Vagina (tissue), 2 donors: ENCODE measurements at regions not wholly inside any gene's neighbourhood (a gene's known extent, or its start where the extent isn't known, plus 50 kb on each side); places are given as distances from the start of the nearest gene placed in this dataset.

Experiments
- DNase-seq, 2 donors: peaks; one replicate each; pipeline ENCODE4 v3.0.0-alpha.2; 2017; ENCODE audit errors: extremely low spot score in 2 of 2
- H3K27ac ChIP-seq: fragments of 200-600 bp; sonication (generic); one replicate; pipeline ENCODE4 v1.5.1; 2019
- H3K27me3 ChIP-seq: fragments of 200-600 bp; sonication (generic); one replicate; pipeline ENCODE4 v1.5.1; 2019
- H3K36me3 ChIP-seq, 2 donors: fragments of 200-600 bp; sonication (generic); one replicate each; pipeline ENCODE4 v1.5.1; 2017 to 2019
- H3K4me1 ChIP-seq: fragments of 200-600 bp; sonication (generic); one replicate; pipeline ENCODE4 v1.5.1; 2019
- H3K4me3 ChIP-seq, 2 donors: fragments of 200-600 bp; sonication (generic); 1 replicate in 1 of 2; 2 replicates in 1 of 2; pipeline ENCODE4 v1.5.1; 2016 to 2019
- H3K9me3 ChIP-seq: fragments of 200-600 bp; sonication (generic); one replicate; pipeline ENCODE4 v1.5.1; 2019
- CTCF ChIP-seq, 3 experiments: fragments of 450-650 bp in 2 of 3; fragments of 200-600 bp in 1 of 3; sonication (generic) in 1 of 3; IDR thresholded peaks; one replicate each; pipeline ENCODE4 v1.5.1; 2017 to 2019; ENCODE audit warnings: antibody characterized with exemption in 3 of 3, mild to moderate bottlenecking in 2 of 3, moderate library complexity in 2 of 3
- POLR2A ChIP-seq, 2 donors: fragments of 450-650 bp; IDR thresholded peaks; one replicate each; pipeline ENCODE4 v1.6.1; 2017; ENCODE audit warnings: antibody characterized with exemption in 2 of 2, mild to moderate bottlenecking in 2 of 2, moderate library complexity in 2 of 2
- POLR2AphosphoS5 ChIP-seq, 2 donors: sonication (generic); formaldehyde crosslinking; IDR thresholded peaks; one replicate each; pipeline ENCODE4 v1.9.0; 2017; ENCODE audit warnings: antibody characterized with exemption in 2 of 2, mild to moderate bottlenecking in 2 of 2, low read depth in 1 of 2; ENCODE audit not compliant: insufficient read depth in 1 of 2
- intact Hi-C: fragments of 100-400 bp; cut with DNase I; formaldehyde crosslinking; loops from one replicate; pipeline ENCODE4 v1.15.1; 2023

GRCh38 chr2:175628243-175628642 lies 373.8 kb downstream of the LNPK start:
- no peak for DNase-seq
- no peak for TF ChIP-seq CTCF (IDR thresholded peaks at IDR 0.05)
- no peak for TF ChIP-seq POLR2A (IDR thresholded peaks at IDR 0.05)
- no peak for TF ChIP-seq POLR2AphosphoS5 (IDR thresholded peaks at IDR 0.05; ENCODE audit: insufficient read depth in 1 of 2, low read depth in 1 of 2)
- no peaks in the 10 kb centered on the region for H3K36me3 ChIP-seq
- no peak overlapping the region for H3K4me3 ChIP-seq
- H3K4me1 ChIP-seq = peaks cover 11% of the 10 kb centered on the region
- H3K27ac ChIP-seq = no peak overlapping the region
- intact Hi-C loops = no loop called here
- H3K9me3 ChIP-seq = no peaks in the 10 kb centered on the region
- H3K27me3 ChIP-seq = no peaks in the 10 kb centered on the region

GRCh38 chr2:175627405-175627804 lies 374.7 kb downstream of the LNPK start:
- Histone ChIP-seq H3K27ac (no peak overlapping the region), H3K36me3 (no peaks in the 10 kb centered on the region), H3K4me3 (no peak overlapping the region), H3K9me3 (no peaks in the 10 kb centered on the region), H3K4me1 (peaks cover 11% of the 10 kb centered on the region), H3K27me3 (no peaks in the 10 kb centered on the region)
- intact Hi-C loops = no loop called here
- no peak for DNase-seq
- no peak for TF ChIP-seq POLR2AphosphoS5 (IDR thresholded peaks at IDR 0.05; ENCODE audit: insufficient read depth in 1 of 2, low read depth in 1 of 2)
- TF ChIP-seq CTCF (IDR thresholded peaks at IDR 0.05) = no peak
- no peak for TF ChIP-seq POLR2A (IDR thresholded peaks at IDR 0.05)

GRCh38 chr2:175626796-175627195 lies 375.3 kb downstream of the LNPK start:
- no peaks in the 10 kb centered on the region for H3K27me3 ChIP-seq
- intact Hi-C loops = no loop called here
- TF ChIP-seq POLR2AphosphoS5 (IDR thresholded peaks at IDR 0.05; ENCODE audit: insufficient read depth in 1 of 2, low read depth in 1 of 2) (no peak), POLR2A (IDR thresholded peaks at IDR 0.05) (no peak), CTCF (IDR thresholded peaks at IDR 0.05) (no peak)
- no peaks in the 10 kb centered on the region for H3K9me3 ChIP-seq
- no peaks in the 10 kb centered on the region for H3K36me3 ChIP-seq
- H3K4me3 ChIP-seq = no peak overlapping the region
- no peak overlapping the region for H3K27ac ChIP-seq
- no peak for DNase-seq
- peaks cover 11% of the 10 kb centered on the region for H3K4me1 ChIP-seq

GRCh38 chr2:175624785-175625184 lies 377.3 kb downstream of the LNPK start:
- no peak for TF ChIP-seq CTCF (IDR thresholded peaks at IDR 0.05)
- TF ChIP-seq POLR2A (IDR thresholded peaks at IDR 0.05) = no peak
- no peak for TF ChIP-seq POLR2AphosphoS5 (IDR thresholded peaks at IDR 0.05; ENCODE audit: insufficient read depth in 1 of 2, low read depth in 1 of 2)
- H3K27me3 ChIP-seq = no peaks in the 10 kb centered on the region
- intact Hi-C loops = no loop called here
- no peaks in the 10 kb centered on the region for H3K9me3 ChIP-seq
- no peaks in the 10 kb centered on the region for H3K36me3 ChIP-seq
- H3K27ac ChIP-seq = no peak overlapping the region
- no peak for DNase-seq
- peaks cover 11% of the 10 kb centered on the region for H3K4me1 ChIP-seq
- no peak overlapping the region for H3K4me3 ChIP-seq

GRCh38 chr2:175624211-175624761 lies 377.8 kb downstream of the LNPK start:
- no peaks in the 10 kb centered on the region for H3K27me3 ChIP-seq
- intact Hi-C loops = no loop called here
- no peaks in the 10 kb centered on the region for H3K9me3 ChIP-seq
- peaks cover 11% of the 10 kb centered on the region for H3K4me1 ChIP-seq
- DNase-seq = no peak
- TF ChIP-seq POLR2AphosphoS5 (IDR thresholded peaks at IDR 0.05; ENCODE audit: insufficient read depth in 1 of 2, low read depth in 1 of 2) (no peak), POLR2A (IDR thresholded peaks at IDR 0.05) (no peak), CTCF (IDR thresholded peaks at IDR 0.05) (no peak)
- no peak overlapping the region for H3K27ac ChIP-seq
- H3K36me3 ChIP-seq = no peaks in the 10 kb centered on the region
- no peak overlapping the region for H3K4me3 ChIP-seq
